B cell (primary cell): ENCODE measurements at regions not wholly inside any gene's neighbourhood (a gene's known extent, or its start where the extent isn't known, plus 50 kb on each side); places are given as distances from the start of the nearest gene placed in this dataset.

ENCODE experiments used
- ATAC-seq: fragments of 200-7000 bp; cut with Tn5 transposase; one replicate; pipeline ENCODE4 v1.10.0; 2021; ENCODE audit warnings: low read depth, mild to moderate bottlenecking, moderate number of reproducible peaks, moderate library complexity
- CTCF ChIA-PET: fragments of 350-600 bp; sonication (Branson Sonifier 250); formaldehyde crosslinking; loops from one replicate; lab custom pipeline; 2021; ENCODE audit warnings: antibody characterized with exemption, inconsistent platforms; lab: Charles Lee
- POLR2A ChIA-PET: fragments of 350-600 bp; sonication (Branson Sonifier 250); formaldehyde crosslinking; loops from one replicate; lab custom pipeline; 2021; ENCODE audit warnings: antibody characterized with exemption; lab: Charles Lee
- DNase-seq: peaks from one replicate; pipeline ENCODE4 v3.0.0; 2013
- H2AFZ ChIP-seq: 2 replicates; pipeline ENCODE4 v1.6.1; 2012; ENCODE audit warnings: mild to moderate bottlenecking, low read depth, low read length; ENCODE audit not compliant: insufficient read depth, poor library complexity, severe bottlenecking
- H3K27ac ChIP-seq, 2 donors: 1 replicate in 1 of 2; 2 replicates in 1 of 2; pipeline ENCODE4 v1.5.1; 2012 to 2013; ENCODE audit warnings: low read length in 2 of 2, mild to moderate bottlenecking in 2 of 2, moderate library complexity in 1 of 2
- H3K27me3 ChIP-seq, 4 experiments: fragments of 200-600 bp in 1 of 4; sonication (generic) in 1 of 4; replicated peaks in 1 of 4; 1 replicate in 2 of 4; 2 replicates in 2 of 4; pipeline versions ENCODE4 v1.6.1 to v1.7.0; 2013 to 2016; ENCODE audit warnings: low read length in 3 of 4, mild to moderate bottlenecking in 2 of 4, mixed read lengths in 1 of 4, moderate library complexity in 1 of 4; ENCODE audit not compliant: insufficient read depth in 4 of 4, control insufficient read depth in 3 of 4; ENCODE audit errors: control extremely low read depth in 1 of 4
- H3K36me3 ChIP-seq, 2 experiments: replicated peaks in 1 of 2; 1 replicate in 1 of 2; 2 replicates in 1 of 2; pipeline versions ENCODE4 v1.6.1 to v1.7.1; 2013; ENCODE audit warnings: low read length in 1 of 2; ENCODE audit not compliant: insufficient read depth in 2 of 2, control insufficient read depth in 1 of 2; ENCODE audit errors: control extremely low read depth in 1 of 2, extremely low read depth in 1 of 2
- H3K4me1 ChIP-seq, 2 donors: fragments of 200-600 bp in 1 of 2; sonication (generic) in 1 of 2; 1 replicate in 1 of 2; 2 replicates in 1 of 2; pipeline versions ENCODE4 v1.5.1 to v1.6.1; 2013 to 2017; ENCODE audit warnings: low read length in 2 of 2; ENCODE audit not compliant: control insufficient read depth in 2 of 2, insufficient read depth in 2 of 2
- H3K4me2 ChIP-seq: replicated peaks from 2 replicates; pipeline ENCODE3; 2012; ENCODE audit warnings: mild to moderate bottlenecking, low read depth, low read length; ENCODE audit not compliant: poor library complexity, severe bottlenecking
- H3K4me3 ChIP-seq, 5 experiments: fragments of 200-600 bp in 1 of 5; sonication (generic) in 1 of 5; 1 replicate in 3 of 5; 2 replicates in 2 of 5; pipeline versions ENCODE4 v1.5.1 to v1.7.0; 2011 to 2016; ENCODE audit warnings: low read length in 4 of 5, mild to moderate bottlenecking in 4 of 5, low read depth in 2 of 5, control low read depth in 1 of 5, moderate library complexity in 1 of 5; ENCODE audit not compliant: insufficient read depth in 1 of 5; ENCODE audit errors: control extremely low read depth in 1 of 5, extremely low read depth in 1 of 5
- H3K79me2 ChIP-seq: fragments of 200-600 bp; sonication (generic); one replicate; pipeline ENCODE4 v1.6.0; 2016; ENCODE audit warnings: low read length; ENCODE audit not compliant: control insufficient read depth, insufficient read depth
- H3K9ac ChIP-seq: fragments of 200-600 bp; sonication (generic); 2 replicates; pipeline ENCODE4 v1.6.1; 2017; ENCODE audit warnings: mild to moderate bottlenecking, low read length, moderate library complexity
- H3K9me3 ChIP-seq, 3 donors: one replicate each; pipeline versions ENCODE4 v1.6.1 to v1.7.1; 2013; ENCODE audit warnings: low read length in 2 of 3; ENCODE audit not compliant: control insufficient read depth in 2 of 3, insufficient read depth in 1 of 3; ENCODE audit errors: control extremely low read depth in 1 of 3
- H4K20me1 ChIP-seq: 2 replicates; pipeline ENCODE4 v1.6.0; 2012; ENCODE audit warnings: mild to moderate bottlenecking, low read length; ENCODE audit not compliant: insufficient read depth, control insufficient read depth, poor library complexity, severe bottlenecking
- H3K27ac Mint-ChIP-seq: one replicate; pipeline ENCODE4 v1.8.0; 2021; ENCODE audit warnings: mixed read lengths
- H3K27me3 Mint-ChIP-seq: one replicate; pipeline ENCODE4 v1.8.0; 2021; ENCODE audit warnings: mixed read lengths
- H3K4me1 Mint-ChIP-seq: one replicate; pipeline ENCODE4 v1.8.0; 2021; ENCODE audit warnings: mixed read lengths
- H3K4me3 Mint-ChIP-seq: one replicate; pipeline ENCODE4 v1.8.0; 2021; ENCODE audit warnings: mixed read lengths
- H3K9me3 Mint-ChIP-seq: one replicate; pipeline ENCODE4 v1.8.0; 2022; ENCODE audit warnings: mixed read lengths; ENCODE audit not compliant: insufficient read depth
- CTCF ChIP-seq: fragments of 200-600 bp; IDR thresholded peaks from one replicate; pipeline ENCODE4 v1.8.0; 2022; ENCODE audit warnings: antibody characterized with exemption, mild to moderate bottlenecking
- EZH2 ChIP-seq: IDR thresholded peaks from 2 replicates; pipeline ENCODE4 v1.6.1; 2012; ENCODE audit warnings: borderline replicate concordance, low read depth, mild to moderate bottlenecking, moderate library complexity, low read length; ENCODE audit not compliant: insufficient read depth, poor library complexity, severe bottlenecking
- WGBS: methylation state at CpG from one replicate; pipeline ENCODE4 v1.1.5; 2013; ENCODE audit warnings: missing lambda C conversion rate; ENCODE audit not compliant: insufficient coverage; 5-methylcytosine and 5-hydroxymethylcytosine counted together
- intact Hi-C: fragments of 100-400 bp; cut with micrococcal nuclease; formaldehyde crosslinking; loops from one replicate; pipeline ENCODE4 v1.10.0; 2022

- Histone ChIP-seq H3K9me3 (no peaks in the 10 kb centered on the region), H3K4me1 (no peaks in the 10 kb centered on the region), H3K79me2 (no peaks in the 10 kb centered on the region), H3K4me3 (no peak overlapping the region), H3K27ac (no peak overlapping the region), H3K4me2 (no peak overlapping the region), H3K9ac (no peak overlapping the region), H3K36me3 (no peaks in the 10 kb centered on the region), H3K27me3 (no peaks in the 10 kb centered on the region), H2AFZ (no peak overlapping the region), H4K20me1 (no peaks in the 10 kb centered on the region)
- Mint-ChIP-seq H3K27me3 (no peaks in the 10 kb centered on the region), H3K4me1 (no peaks in the 10 kb centered on the region), H3K27ac (no peak overlapping the region), H3K4me3 (no peak overlapping the region), H3K9me3 (no peaks in the 10 kb centered on the region)
- intact Hi-C loops: no loop called here
- no peak for TF ChIP-seq CTCF
- TF ChIP-seq EZH2: no peak
- CTCF ChIA-PET: no interaction called here
- POLR2A ChIA-PET: no interaction called here
- DNase-seq: no peak
- no peak for ATAC-seq
- no CpG with 5 or more reads among the region's 3 CpGs for WGBS
These were observed 510.8 kb upstream of the MCTP2 start for GRCh38 chr15:93720607-93721006.

GRCh38 chr15:93719921-93720351 lies 511.4 kb upstream of the MCTP2 start:
- Mint-ChIP-seq H3K27ac (no peak overlapping the region), H3K4me3 (no peak overlapping the region), H3K9me3 (no peaks in the 10 kb centered on the region), H3K4me1 (no peaks in the 10 kb centered on the region), H3K27me3 (no peaks in the 10 kb centered on the region)
- ChIA-PET CTCF (no interaction called here), POLR2A (no interaction called here)
- TF ChIP-seq CTCF (no peak), EZH2 (no peak)
- no peak overlapping the region for H3K4me2 ChIP-seq
- H3K4me3 ChIP-seq: no peak overlapping the region
- H3K27me3 ChIP-seq: no peaks in the 10 kb centered on the region
- no peaks in the 10 kb centered on the region for H3K36me3 ChIP-seq
- H3K4me1 ChIP-seq: no peaks in the 10 kb centered on the region
- no peaks in the 10 kb centered on the region for H3K9me3 ChIP-seq
- intact Hi-C loops: no loop called here
- no peaks in the 10 kb centered on the region for H4K20me1 ChIP-seq
- no peak overlapping the region for H3K9ac ChIP-seq
- H3K79me2 ChIP-seq: no peaks in the 10 kb centered on the region
- no peak overlapping the region for H2AFZ ChIP-seq
- ATAC-seq (no peak), DNase-seq (no peak)
- H3K27ac ChIP-seq: no peak overlapping the region
- no CpG with 5 or more reads among the region's 2 CpGs for WGBS
